Chondrocyte (in vitro differentiated cells): ENCODE measurements at regions not wholly inside any gene's neighbourhood (a gene's known extent, or its start where the extent isn't known, plus 50 kb on each side); places are given as distances from the start of the nearest gene placed in this dataset.

Source experiments
- DNase-seq: peaks from one replicate; pipeline ENCODE4 v3.0.0; 2021; ENCODE audit warnings: mixed read lengths, low spot score
- H3K27ac Mint-ChIP-seq: one replicate; pipeline ENCODE4 v1.8.0; 2021; ENCODE audit warnings: mild to moderate bottlenecking, moderate library complexity, mixed read lengths; ENCODE audit not compliant: unreplicated experiment
- H3K27me3 Mint-ChIP-seq: 2 replicates; pipeline ENCODE4 v1.8.0; 2021; ENCODE audit warnings: low read depth, mixed read lengths
- H3K36me3 Mint-ChIP-seq: 2 replicates; pipeline ENCODE4 v1.8.0; 2021; ENCODE audit warnings: low read depth, mixed read lengths
- H3K4me1 Mint-ChIP-seq: 2 replicates; pipeline ENCODE4 v1.8.0; 2021; ENCODE audit warnings: low read depth, mild to moderate bottlenecking, mixed read lengths
- H3K4me3 Mint-ChIP-seq: one replicate; pipeline ENCODE4 v1.8.0; 2021; ENCODE audit warnings: mild to moderate bottlenecking, moderate library complexity, mixed read lengths; ENCODE audit not compliant: unreplicated experiment
- H3K9me3 Mint-ChIP-seq: 2 replicates; pipeline ENCODE4 v1.8.0; 2021; ENCODE audit warnings: low read depth, mixed read lengths
- TF ChIP-seq, protein P1 (sequence below): fragments of 200-600 bp; sonication (generic); IDR thresholded peaks from 2 replicates; pipeline ENCODE4 v1.5.0; 2021; ENCODE audit warnings: antibody characterized with exemption, mild to moderate bottlenecking, moderate library complexity

DNA sequence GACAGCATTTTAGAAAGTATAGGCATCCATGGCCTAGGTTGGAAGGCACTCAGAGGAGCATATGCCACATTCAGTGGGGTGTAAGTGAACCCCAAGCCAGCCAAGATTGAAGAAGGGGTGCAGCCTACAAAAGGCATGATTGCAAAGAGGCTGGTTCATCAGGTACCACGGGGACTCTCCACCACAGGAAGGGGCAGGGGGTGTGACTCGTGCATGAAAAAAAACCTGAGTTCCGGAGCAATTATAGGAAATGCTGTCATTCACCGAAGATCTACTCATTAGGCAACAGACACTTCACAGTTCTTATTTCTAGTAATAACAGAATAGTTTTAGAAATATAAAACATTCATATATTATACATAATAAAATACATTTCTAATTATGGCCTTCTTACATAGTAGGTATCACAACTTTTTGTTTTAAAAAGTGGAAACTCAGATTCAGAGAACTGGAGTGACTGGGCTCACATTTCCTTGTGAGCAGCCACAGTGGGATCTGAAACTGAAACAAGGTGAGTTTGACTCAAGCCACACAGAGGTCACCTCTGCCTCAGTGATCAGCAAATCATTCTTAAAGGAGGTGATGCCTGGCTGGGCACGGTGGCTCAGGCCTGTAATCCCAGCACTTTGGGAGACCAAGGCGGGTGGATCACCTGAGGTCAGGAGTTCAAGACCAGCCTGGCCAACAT lies 188.4 kb upstream of the GYPC start:
- Mint-ChIP-seq H3K27me3 (peaks cover 10% of the 10 kb centered on the region), H3K4me3 (no peak overlapping the region), H3K36me3 (no peaks in the 10 kb centered on the region), H3K27ac (no peak overlapping the region), H3K4me1 (no peaks in the 10 kb centered on the region), H3K9me3 (no peaks in the 10 kb centered on the region)
- DNase-seq, result no peak
- TF ChIP-seq, protein P1, sequence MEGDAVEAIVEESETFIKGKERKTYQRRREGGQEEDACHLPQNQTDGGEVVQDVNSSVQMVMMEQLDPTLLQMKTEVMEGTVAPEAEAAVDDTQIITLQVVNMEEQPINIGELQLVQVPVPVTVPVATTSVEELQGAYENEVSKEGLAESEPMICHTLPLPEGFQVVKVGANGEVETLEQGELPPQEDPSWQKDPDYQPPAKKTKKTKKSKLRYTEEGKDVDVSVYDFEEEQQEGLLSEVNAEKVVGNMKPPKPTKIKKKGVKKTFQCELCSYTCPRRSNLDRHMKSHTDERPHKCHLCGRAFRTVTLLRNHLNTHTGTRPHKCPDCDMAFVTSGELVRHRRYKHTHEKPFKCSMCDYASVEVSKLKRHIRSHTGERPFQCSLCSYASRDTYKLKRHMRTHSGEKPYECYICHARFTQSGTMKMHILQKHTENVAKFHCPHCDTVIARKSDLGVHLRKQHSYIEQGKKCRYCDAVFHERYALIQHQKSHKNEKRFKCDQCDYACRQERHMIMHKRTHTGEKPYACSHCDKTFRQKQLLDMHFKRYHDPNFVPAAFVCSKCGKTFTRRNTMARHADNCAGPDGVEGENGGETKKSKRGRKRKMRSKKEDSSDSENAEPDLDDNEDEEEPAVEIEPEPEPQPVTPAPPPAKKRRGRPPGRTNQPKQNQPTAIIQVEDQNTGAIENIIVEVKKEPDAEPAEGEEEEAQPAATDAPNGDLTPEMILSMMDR, result no peak

DNA sequence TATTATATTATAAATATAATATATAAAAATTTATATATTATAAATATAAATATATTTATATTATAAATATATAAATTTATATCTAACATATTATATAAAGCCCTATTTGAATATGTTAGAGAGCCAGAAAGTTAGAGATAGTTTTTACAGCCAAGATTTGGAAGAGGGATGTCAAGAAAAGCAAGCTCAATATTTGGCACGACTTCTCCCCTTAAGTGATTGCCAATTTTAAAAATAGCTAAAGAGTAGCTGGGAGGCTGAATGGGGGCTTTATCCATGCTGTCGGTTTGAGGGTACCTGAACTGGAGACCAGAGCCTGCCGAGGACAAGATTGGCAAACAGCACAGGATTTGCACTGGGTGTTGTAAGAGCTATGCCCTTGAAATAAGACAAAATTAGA lies 180.9 kb upstream of the GYPC start:
- TF ChIP-seq, protein P1, result no peak
- no peak overlapping the region for H3K27ac Mint-ChIP-seq
- peaks cover 16% of the 10 kb centered on the region for H3K27me3 Mint-ChIP-seq
- H3K4me3 Mint-ChIP-seq, result no peak overlapping the region
- no peaks in the 10 kb centered on the region for H3K36me3 Mint-ChIP-seq
- no peak for DNase-seq
- H3K4me1 Mint-ChIP-seq, result no peaks in the 10 kb centered on the region
- no peaks in the 10 kb centered on the region for H3K9me3 Mint-ChIP-seq

DNA sequence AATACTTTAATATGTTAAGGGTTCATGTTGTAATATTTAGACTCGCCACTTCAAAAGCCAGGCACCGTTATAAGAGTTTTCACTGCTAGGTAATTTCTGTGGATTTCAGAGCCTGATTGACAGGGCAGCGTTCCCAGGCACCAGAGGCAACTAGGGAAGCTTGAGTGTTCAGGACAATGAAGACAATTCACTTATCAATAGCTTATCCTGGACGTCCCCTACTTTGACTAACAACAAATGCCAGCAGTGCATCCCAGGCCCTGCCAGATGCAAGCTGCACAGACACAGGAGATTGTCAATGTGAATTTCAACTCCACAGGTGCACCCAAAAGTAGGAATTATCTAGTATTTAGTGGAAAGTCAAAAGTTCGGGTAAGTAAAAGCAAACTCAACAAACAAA lies 179.3 kb upstream of the GYPC start:
- no peaks in the 10 kb centered on the region for H3K36me3 Mint-ChIP-seq
- H3K9me3 Mint-ChIP-seq, result no peaks in the 10 kb centered on the region
- TF ChIP-seq, protein P1, result no peak
- DNase-seq, result no peak
- H3K27ac Mint-ChIP-seq, result no peak overlapping the region
- H3K27me3 Mint-ChIP-seq, result peaks cover 13% of the 10 kb centered on the region
- no peaks in the 10 kb centered on the region for H3K4me1 Mint-ChIP-seq
- no peak overlapping the region for H3K4me3 Mint-ChIP-seq

DNA sequence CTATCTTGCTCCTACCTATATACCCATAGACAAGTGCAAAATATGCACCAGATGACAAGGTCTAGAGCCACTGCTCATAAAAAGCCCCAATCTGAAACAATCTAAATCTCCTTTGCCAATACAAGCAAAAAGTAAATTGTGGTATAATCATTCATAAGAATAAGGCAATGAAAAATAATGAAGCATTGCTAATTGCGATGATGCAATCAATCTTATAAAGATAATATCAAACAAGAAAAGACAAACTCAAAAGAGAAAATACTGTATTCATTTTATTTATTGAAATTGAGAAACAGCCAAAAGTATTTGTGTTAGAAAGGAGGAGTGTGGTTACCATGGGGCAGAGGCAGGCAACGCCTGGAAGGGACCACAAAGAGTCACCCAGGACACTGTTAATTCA lies 175.9 kb upstream of the GYPC start:
- TF ChIP-seq, protein P1, result no peak
- peaks cover 5% of the 10 kb centered on the region for H3K27me3 Mint-ChIP-seq
- no peaks in the 10 kb centered on the region for H3K4me1 Mint-ChIP-seq
- no peak overlapping the region for H3K27ac Mint-ChIP-seq
- no peaks in the 10 kb centered on the region for H3K9me3 Mint-ChIP-seq
- DNase-seq, result no peak
- H3K36me3 Mint-ChIP-seq, result no peaks in the 10 kb centered on the region
- H3K4me3 Mint-ChIP-seq, result no peak overlapping the region

DNA sequence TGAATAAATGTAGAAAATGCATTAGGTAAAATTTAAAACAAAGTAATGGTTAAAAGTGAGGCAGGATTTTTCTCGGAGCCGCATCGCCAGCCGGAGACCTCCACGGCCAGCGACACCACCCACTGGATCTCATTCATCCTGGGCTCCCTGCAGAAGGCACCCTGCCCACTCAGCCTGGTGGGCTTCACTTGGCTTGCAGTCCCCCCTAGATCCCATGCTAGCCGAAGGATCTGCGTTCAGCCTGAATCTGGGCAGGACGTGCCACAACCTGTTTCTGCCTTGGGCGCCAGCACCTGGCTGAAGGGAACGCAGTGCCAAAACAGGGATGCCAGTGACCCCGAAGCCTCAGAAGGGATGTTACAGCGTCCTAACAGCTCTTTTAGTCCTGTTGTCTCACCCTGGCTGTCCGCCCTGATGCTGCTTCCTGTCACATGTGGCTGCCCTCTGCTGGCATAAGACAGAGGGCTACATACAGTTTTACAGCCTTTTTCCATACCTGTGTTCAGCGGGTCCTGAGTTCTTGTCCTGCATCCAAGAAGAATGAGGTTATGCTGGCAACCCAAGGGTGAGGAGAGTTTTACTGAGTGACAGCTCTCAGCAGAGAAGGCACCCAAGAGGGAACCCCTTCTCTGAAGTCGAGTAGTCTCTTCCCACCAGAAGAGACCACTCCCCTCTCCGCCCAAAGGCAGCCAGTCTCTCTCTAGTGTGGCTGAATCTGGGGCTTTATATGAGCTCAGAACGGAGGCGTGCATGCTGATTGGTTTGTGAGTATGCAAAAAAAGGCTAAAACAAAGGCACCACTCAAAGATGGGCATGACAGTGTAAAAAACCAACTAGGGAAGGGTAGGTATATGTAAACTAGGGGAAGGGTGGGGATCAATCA lies 173.1 kb upstream of the GYPC start:
- Mint-ChIP-seq H3K27ac (no peak overlapping the region), H3K9me3 (no peaks in the 10 kb centered on the region), H3K27me3 (peaks cover 2% of the 10 kb centered on the region), H3K4me3 (no peak overlapping the region), H3K4me1 (no peaks in the 10 kb centered on the region), H3K36me3 (no peaks in the 10 kb centered on the region)
- no peak for DNase-seq
- TF ChIP-seq, protein P1, result peak; percentile 59
